WTC11 (cell line): ENCODE measurements at regions not wholly inside any gene's neighbourhood (a gene's known extent, or its start where the extent isn't known, plus 50 kb on each side); places are given as distances from the start of the nearest gene placed in this dataset.
A peak's percentile ranks its signal among the peaks of the same experiment; 100 is the strongest.

Experiments
- ATAC-seq: fragments of 200-7000 bp; cut with Tn5 transposase; 2 replicates; pipeline ENCODE4 v1.10.0; 2021; ENCODE audit warnings: mild to moderate bottlenecking, moderate library complexity
- CTCF ChIA-PET: fragments of 300-600 bp; sonication (Branson Sonifier 250); formaldehyde crosslinking; loops from one replicate; lab custom pipeline; 2021; ENCODE audit warnings: antibody characterized with exemption; lab: Charles Lee
- POLR2A ChIA-PET: fragments of 350-600 bp; sonication (Branson Sonifier 250); formaldehyde crosslinking; loops from one replicate; lab custom pipeline; 2021; ENCODE audit warnings: antibody characterized with exemption; lab: Charles Lee
- DNase-seq: peaks from one replicate; pipeline ENCODE4 v3.0.0; 2021; ENCODE audit warnings: low spot score
- H3K27ac Mint-ChIP-seq: 2 replicates; pipeline ENCODE4 v1.8.0; 2021; ENCODE audit warnings: mixed read lengths
- H3K27me3 Mint-ChIP-seq: 2 replicates; pipeline ENCODE4 v1.8.0; 2021; ENCODE audit warnings: low read depth, mild to moderate bottlenecking, moderate library complexity, mixed read lengths
- H3K36me3 Mint-ChIP-seq: 2 replicates; pipeline ENCODE4 v1.8.0; 2021; ENCODE audit warnings: mixed read lengths
- H3K4me1 Mint-ChIP-seq: 2 replicates; pipeline ENCODE4 v1.8.0; 2022; ENCODE audit warnings: mixed read lengths
- H3K4me3 Mint-ChIP-seq: 2 replicates; pipeline ENCODE4 v1.8.0; 2021; ENCODE audit warnings: mild to moderate bottlenecking, moderate library complexity, mixed read lengths
- H3K9me3 Mint-ChIP-seq: 2 replicates; pipeline ENCODE4 v1.8.0; 2021; ENCODE audit warnings: mixed read lengths
- ATF1 ChIP-seq: sonication (generic); formaldehyde crosslinking; IDR thresholded peaks from 2 replicates; pipeline ENCODE4 v1.8.1; 2023; ENCODE audit warnings: mild to moderate bottlenecking, moderate library complexity, missing genetic modification reagents
- ATF2 ChIP-seq: sonication (generic); formaldehyde crosslinking; IDR thresholded peaks from 2 replicates; pipeline ENCODE4 v1.8.1; 2022; ENCODE audit warnings: low read depth, missing genetic modification reagents, borderline replicate concordance
- ATF3 ChIP-seq: sonication (generic); formaldehyde crosslinking; conservative IDR thresholded peaks from 2 replicates; pipeline ENCODE4 v1.8.1; 2022; ENCODE audit warnings: mild to moderate bottlenecking, missing genetic modification reagents
- CBFB ChIP-seq: sonication (generic); formaldehyde crosslinking; IDR thresholded peaks from 2 replicates; pipeline ENCODE4 v1.8.1; 2022; ENCODE audit warnings: mild to moderate bottlenecking, low read depth, missing genetic modification reagents
- CDX4 ChIP-seq: fragments of 250-450 bp; sonication (Bioruptor Pico); IDR thresholded peaks from 2 replicates; pipeline ENCODE4 v1.9.0; 2021; ENCODE audit warnings: moderate library complexity, mild to moderate bottlenecking, inconsistent platforms, borderline replicate concordance
- CREB1 ChIP-seq: sonication (generic); formaldehyde crosslinking; IDR thresholded peaks from 2 replicates; pipeline ENCODE4 v1.8.0; 2023; ENCODE audit warnings: mild to moderate bottlenecking, missing genetic modification reagents
- ESRRA ChIP-seq: sonication (generic); formaldehyde crosslinking; IDR thresholded peaks from 2 replicates; pipeline ENCODE4 v1.8.1; 2022; ENCODE audit warnings: mild to moderate bottlenecking, missing genetic modification reagents, borderline replicate concordance
- GABPB1 ChIP-seq: sonication (generic); formaldehyde crosslinking; IDR thresholded peaks from 2 replicates; pipeline ENCODE4 v1.8.1; 2023; ENCODE audit warnings: mild to moderate bottlenecking, missing genetic modification reagents
- HMGA2 ChIP-seq: fragments of 250-450 bp; sonication (Bioruptor Pico); IDR thresholded peaks from 2 replicates; pipeline ENCODE4 v1.4.0; 2021; ENCODE audit warnings: mild to moderate bottlenecking, moderate library complexity
- JAZF1 ChIP-seq: fragments of 250-450 bp; sonication (Bioruptor Pico); IDR thresholded peaks from 2 replicates; pipeline ENCODE4 v1.9.0; 2021; ENCODE audit warnings: moderate library complexity, mild to moderate bottlenecking, inconsistent platforms
- MAX ChIP-seq: sonication (generic); formaldehyde crosslinking; IDR thresholded peaks from 2 replicates; pipeline ENCODE4 v1.8.0; 2022; ENCODE audit warnings: mild to moderate bottlenecking, missing genetic modification reagents
- MLX ChIP-seq: sonication (generic); formaldehyde crosslinking; IDR thresholded peaks from 2 replicates; pipeline ENCODE4 v1.8.1; 2023; ENCODE audit warnings: mild to moderate bottlenecking, missing genetic modification reagents, moderate library complexity
- MXD4 ChIP-seq: fragments of 250-450 bp; sonication (Bioruptor Pico); IDR thresholded peaks from 2 replicates; pipeline ENCODE4 v1.8.0; 2021; ENCODE audit warnings: mild to moderate bottlenecking, moderate library complexity, borderline replicate concordance
- MYBL2 ChIP-seq: sonication (generic); formaldehyde crosslinking; IDR thresholded peaks from 2 replicates; pipeline ENCODE4 v1.8.1; 2023; ENCODE audit warnings: mild to moderate bottlenecking, moderate library complexity, missing genetic modification reagents
- NFE2L1 ChIP-seq: sonication (generic); formaldehyde crosslinking; IDR thresholded peaks from 2 replicates; pipeline ENCODE4 v1.8.1; 2023; ENCODE audit warnings: missing genetic modification reagents
- NR2C2 ChIP-seq: sonication (generic); formaldehyde crosslinking; IDR thresholded peaks from 2 replicates; pipeline ENCODE4 v1.8.0; 2022; ENCODE audit warnings: mild to moderate bottlenecking, missing genetic modification reagents
- NR3C1 ChIP-seq: sonication (generic); formaldehyde crosslinking; conservative IDR thresholded peaks from 2 replicates; pipeline ENCODE4 v1.8.1; 2023; ENCODE audit warnings: low read depth, mild to moderate bottlenecking, missing genetic modification reagents
- PRDM15 ChIP-seq: sonication (generic); formaldehyde crosslinking; IDR thresholded peaks from 2 replicates; pipeline ENCODE4 v1.8.0; 2022; ENCODE audit warnings: missing genetic modification reagents
- PRRX2 ChIP-seq: fragments of 250-450 bp; sonication (Bioruptor Pico); IDR thresholded peaks from 2 replicates; pipeline ENCODE4 v1.8.0; 2021; ENCODE audit warnings: mild to moderate bottlenecking
- RORB ChIP-seq: fragments of 250-450 bp; sonication (Bioruptor Pico); IDR thresholded peaks from 2 replicates; pipeline ENCODE4 v1.9.0; 2021; ENCODE audit warnings: mild to moderate bottlenecking
- SOX15 ChIP-seq: fragments of 250-450 bp; sonication (Bioruptor Pico); IDR thresholded peaks from 2 replicates; pipeline ENCODE4 v1.9.0; 2021; ENCODE audit warnings: mild to moderate bottlenecking
- TCF7 ChIP-seq: sonication (generic); formaldehyde crosslinking; IDR thresholded peaks from 2 replicates; pipeline ENCODE4 v1.8.0; 2022; ENCODE audit warnings: mild to moderate bottlenecking, low read depth, missing genetic modification reagents, moderate library complexity
- ZBTB21 ChIP-seq: sonication (generic); formaldehyde crosslinking; IDR thresholded peaks from 2 replicates; pipeline ENCODE4 v1.8.1; 2023; ENCODE audit warnings: mild to moderate bottlenecking, missing genetic modification reagents, borderline replicate concordance
- ZNF138 ChIP-seq: sonication (generic); formaldehyde crosslinking; conservative IDR thresholded peaks from 2 replicates; pipeline ENCODE4 v1.8.1; 2022; ENCODE audit warnings: mild to moderate bottlenecking, moderate library complexity, missing genetic modification reagents
- ZNF671 ChIP-seq: fragments of 250-450 bp; sonication (Bioruptor Pico); IDR thresholded peaks from 2 replicates; pipeline ENCODE4 v1.8.0; 2021; ENCODE audit warnings: mild to moderate bottlenecking
- ZSCAN18 ChIP-seq: fragments of 250-450 bp; sonication (Bioruptor Pico); IDR thresholded peaks from 2 replicates; pipeline ENCODE4 v2.1.2; 2022; ENCODE audit warnings: mild to moderate bottlenecking, moderate library complexity

- Mint-ChIP-seq H3K36me3 (peaks cover 7% of the 10 kb centered on the region), H3K27me3 (no peaks in the 10 kb centered on the region), H3K4me3 (no peak overlapping the region), H3K9me3 (peaks cover 29% of the 10 kb centered on the region), H3K27ac (no peak overlapping the region), H3K4me1 (no peaks in the 10 kb centered on the region)
- no peak for DNase-seq
- CTCF ChIA-PET = interaction anchor here (0.6 kb wide), 1 partner anchor 246 kb away, joined by 4 read pairs; no protein-coding TSS in a partner anchor
- TF ChIP-seq ZSCAN18 (CRISPR knock-in tag) = no peak
- TF ChIP-seq NR2C2 (CRISPR knock-in tag) = no peak
- no peak for TF ChIP-seq HMGA2
- TF ChIP-seq CBFB (CRISPR knock-in tag) = no peak
- no peak for TF ChIP-seq JAZF1 (CRISPR knock-in tag)
- no peak for TF ChIP-seq ESRRA (CRISPR knock-in tag)
- no peak for TF ChIP-seq ATF3
- TF ChIP-seq PRRX2 (CRISPR knock-in tag) = no peak
- TF ChIP-seq CDX4 (CRISPR knock-in tag) = no peak
- no peak for TF ChIP-seq SOX15 (CRISPR knock-in tag)
- TF ChIP-seq MXD4 (CRISPR knock-in tag) = no peak
- no peak for TF ChIP-seq MYBL2
- TF ChIP-seq GABPB1 (CRISPR knock-in tag) = no peak
- POLR2A ChIA-PET = no interaction called here
- ATAC-seq = no peak
These were observed 173.3 kb downstream of the OSR1 start for GRCh38 chr2:19185086-19185485.

- peaks cover 21% of the 10 kb centered on the region for H3K4me1 Mint-ChIP-seq
- H3K9me3 Mint-ChIP-seq = peaks cover 28% of the 10 kb centered on the region
- CTCF ChIA-PET = no interaction called here
- H3K36me3 Mint-ChIP-seq = peaks cover 10% of the 10 kb centered on the region
- no peak overlapping the region for H3K27ac Mint-ChIP-seq
- H3K4me3 Mint-ChIP-seq = no peak overlapping the region
- TF ChIP-seq NR2C2 (CRISPR knock-in tag) (no peak), ZNF671 (CRISPR knock-in tag) (no peak), RORB (CRISPR knock-in tag) (no peak)
- DNase-seq (no peak), ATAC-seq (no peak)
- POLR2A ChIA-PET = no interaction called here
- no peaks in the 10 kb centered on the region for H3K27me3 Mint-ChIP-seq
These were observed 180.2 kb downstream of the OSR1 start for GRCh38 chr2:19178175-19178574.

GRCh38 chr2:19176977-19177376 lies 181.4 kb downstream of the OSR1 start:
- H3K36me3 Mint-ChIP-seq = peaks cover 10% of the 10 kb centered on the region
- DNase-seq (no peak), ATAC-seq (no peak)
- peak overlapping the region; percentile 1; the same call in 1 of the 2 replicates for H3K27ac Mint-ChIP-seq
- ChIA-PET CTCF (no interaction called here), POLR2A (no interaction called here)
- peaks cover 23% of the 10 kb centered on the region for H3K9me3 Mint-ChIP-seq
- no peak overlapping the region for H3K4me3 Mint-ChIP-seq
- no peaks in the 10 kb centered on the region for H3K27me3 Mint-ChIP-seq
- H3K4me1 Mint-ChIP-seq = peaks cover 21% of the 10 kb centered on the region
- TF ChIP-seq ATF3 (no peak), PRDM15 (CRISPR knock-in tag) (no peak), CREB1 (CRISPR knock-in tag) (no peak), ZBTB21 (CRISPR knock-in tag) (no peak), ATF1 (CRISPR knock-in tag) (no peak), MLX (no peak), ATF2 (CRISPR knock-in tag) (no peak), NR3C1 (CRISPR knock-in tag) (no peak), ZNF138 (no peak), NFE2L1 (CRISPR knock-in tag) (no peak), ESRRA (CRISPR knock-in tag) (no peak), MAX (CRISPR knock-in tag) (no peak), TCF7 (CRISPR knock-in tag) (no peak), NR2C2 (CRISPR knock-in tag) (no peak)
